Endothelial cell of umbilical vein (primary cell): ENCODE measurements at regions not wholly inside any gene's neighbourhood (a gene's known extent, or its start where the extent isn't known, plus 50 kb on each side); places are given as distances from the start of the nearest gene placed in this dataset.

Source experiments
- BruUV-seq: library from RNA; stranded (reverse); fragments of 400-500 nt; replicated peaks from 2 replicates; lab custom pipeline; 2021; lab: Mats Ljungman, UMichigan
- CTCF ChIA-PET: fragments of 300-600, 350-600 bp; sonication (Branson Sonifier 250); formaldehyde crosslinking; loops from one replicate; lab custom pipeline; 2021; ENCODE audit warnings: antibody characterized with exemption, inconsistent platforms; lab: Charles Lee
- POLR2A ChIA-PET: fragments of 300-600, 350-600 bp; sonication (Branson Sonifier 250); formaldehyde crosslinking; loops from one replicate; lab custom pipeline; 2021; ENCODE audit warnings: antibody characterized with exemption, inconsistent platforms; lab: Charles Lee
- DNase-seq: peaks from one replicate; pipeline ENCODE4 v3.0.0-alpha.2; 2011; ENCODE audit warnings: low read depth, low spot score
- FAIRE-seq: peaks from 2 replicates; lab custom pipeline; 2011; peaks lifted over from hg19 to GRCh38; lab: Jason Lieb, UNC
- H2AFZ ChIP-seq: 2 replicates; pipeline ENCODE4 v1.6.0; 2012; ENCODE audit warnings: low read depth, low read length, control low read depth, inconsistent platforms
- H3K27ac ChIP-seq: 2 replicates; pipeline ENCODE4 v1.5.1; 2011; ENCODE audit warnings: low read depth, mild to moderate bottlenecking, control low read depth, low read length, moderate library complexity; ENCODE audit not compliant: insufficient read depth
- H3K27me3 ChIP-seq, 2 experiments: 2 replicates each; pipeline versions ENCODE4 v1.6.0 to v1.6.1; 2011; ENCODE audit warnings: low read length in 2 of 2, mixed read lengths in 1 of 2; ENCODE audit not compliant: control insufficient read depth in 2 of 2, insufficient read depth in 2 of 2
- H3K36me3 ChIP-seq, 2 experiments: 2 replicates in 1 of 2; 3 replicates in 1 of 2; pipeline ENCODE4 v1.5.1; 2011; ENCODE audit warnings: low read length in 2 of 2, mild to moderate bottlenecking in 1 of 2, moderate library complexity in 1 of 2; ENCODE audit not compliant: control insufficient read depth in 2 of 2, insufficient read depth in 2 of 2; ENCODE audit errors: extremely low read depth in 1 of 2
- H3K4me1 ChIP-seq: 3 replicates; pipeline ENCODE4 v1.5.1; 2011; ENCODE audit warnings: mild to moderate bottlenecking, low read length; ENCODE audit not compliant: control insufficient read depth, insufficient read depth; ENCODE audit errors: extremely low read depth
- H3K4me2 ChIP-seq: 2 replicates; pipeline ENCODE4 v1.6.1; 2011; ENCODE audit warnings: low read length, control low read depth, mixed read lengths; ENCODE audit not compliant: insufficient read depth
- H3K4me3 ChIP-seq, 3 experiments: fragments of 200-600 bp in 1 of 3; sonication (generic), shearing (Covaris generic) in 1 of 3; replicated peaks in 1 of 3; 2 replicates each; pipeline ENCODE4 v1.5.1; 2011 to 2016; ENCODE audit warnings: control low read depth in 3 of 3, low read length in 3 of 3, mild to moderate bottlenecking in 2 of 3, inconsistent platforms in 1 of 3, low read depth in 1 of 3, moderate library complexity in 1 of 3; ENCODE audit not compliant: insufficient read depth in 1 of 3
- H3K79me2 ChIP-seq: 2 replicates; pipeline ENCODE4 v1.6.0; 2012; ENCODE audit warnings: low read length, inconsistent platforms; ENCODE audit not compliant: control insufficient read depth, insufficient read depth
- H3K9ac ChIP-seq: replicated peaks from 2 replicates; pipeline ENCODE3; 2011; ENCODE audit warnings: low read length, control low read depth; ENCODE audit not compliant: insufficient read depth; ENCODE audit errors: extremely low read depth
- H3K9me1 ChIP-seq: replicated peaks from 3 replicates; pipeline ENCODE4 v1.6.0; 2011; ENCODE audit warnings: mild to moderate bottlenecking, low read length; ENCODE audit not compliant: control insufficient read depth, insufficient read depth; ENCODE audit errors: extremely low read depth
- H3K9me3 ChIP-seq: replicated peaks from 2 replicates; pipeline ENCODE4 v1.5.1; 2012; ENCODE audit warnings: low read length, inconsistent platforms; ENCODE audit not compliant: control insufficient read depth, insufficient read depth
- H4K20me1 ChIP-seq: replicated peaks from 2 replicates; pipeline ENCODE3; 2011; ENCODE audit warnings: mild to moderate bottlenecking, low read length; ENCODE audit not compliant: control insufficient read depth, insufficient read depth; ENCODE audit errors: extremely low read depth
- CTCF ChIP-seq, 2 donors: IDR thresholded peaks; 1 replicate in 1 of 2; 2 replicates in 1 of 2; pipeline ENCODE4 v1.5.1; 2011; ENCODE audit warnings: low read length in 2 of 2, mild to moderate bottlenecking in 2 of 2, moderate library complexity in 2 of 2, control low read depth in 1 of 2, inconsistent platforms in 1 of 2, low read depth in 1 of 2; ENCODE audit not compliant: insufficient read depth in 1 of 2; ENCODE audit errors: extremely low read depth in 1 of 2
- EZH2 ChIP-seq: IDR thresholded peaks from 2 replicates; pipeline ENCODE4 v1.6.1; 2012; ENCODE audit warnings: borderline replicate concordance, low read depth, mild to moderate bottlenecking, moderate library complexity, low read length, inconsistent platforms; ENCODE audit not compliant: severe bottlenecking
- FOS ChIP-seq: IDR thresholded peaks from 2 replicates; pipeline ENCODE4 v1.6.1; 2011; ENCODE audit warnings: mild to moderate bottlenecking, low read length, moderate library complexity, borderline replicate concordance; ENCODE audit not compliant: insufficient read depth
- GATA2 ChIP-seq: IDR thresholded peaks from 2 replicates; pipeline ENCODE4 v1.7.0; 2011; ENCODE audit warnings: low read depth, mild to moderate bottlenecking, moderate library complexity, mixed read lengths, low read length; ENCODE audit not compliant: insufficient read length, insufficient read depth
- JUN ChIP-seq: IDR thresholded peaks from 2 replicates; pipeline ENCODE4 v1.6.1; 2011; ENCODE audit warnings: borderline replicate concordance, low read depth; ENCODE audit not compliant: insufficient read length, insufficient read depth
- MAX ChIP-seq: IDR thresholded peaks from 2 replicates; pipeline ENCODE4 v1.6.1; 2011; ENCODE audit not compliant: insufficient read depth, insufficient read length
- MYC ChIP-seq: IDR thresholded peaks from one replicate; pipeline ENCODE4 v1.6.1; 2011; ENCODE audit warnings: mild to moderate bottlenecking, low read depth, low read length
- POLR2A ChIP-seq: IDR thresholded peaks from 2 replicates; pipeline ENCODE4 v1.6.1; 2012; ENCODE audit warnings: low read depth, mild to moderate bottlenecking, control low read depth, low read length
- POLR2AphosphoS5 ChIP-seq: IDR thresholded peaks from 2 replicates; pipeline ENCODE4 v1.6.1; 2012; ENCODE audit warnings: low read depth, mild to moderate bottlenecking, control low read depth, low read length, moderate library complexity; ENCODE audit not compliant: insufficient read depth
- dilution Hi-C: fragments of 300-500 bp; cut with MboI; formaldehyde crosslinking; loops from one replicate; pipeline ENCODE4 v1.15.0; 2019; ENCODE audit warnings: low sequenced_read_pairs; ENCODE audit not compliant: extremely low pct_ligation_motif_present
- intact Hi-C: fragments of 100-400 bp; cut with micrococcal nuclease; formaldehyde crosslinking; loops from one replicate; pipeline ENCODE4 v1.10.0; 2022

- DNase-seq (no peak), FAIRE-seq (no peak)
- Histone ChIP-seq H3K9me1 (no peaks in the 10 kb centered on the region), H4K20me1 (no peaks in the 10 kb centered on the region), H3K9ac (no peak overlapping the region), H3K27ac (no peak overlapping the region), H2AFZ (no peak overlapping the region), H3K27me3 (no peaks in the 10 kb centered on the region), H3K4me3 (no peak overlapping the region), H3K4me2 (no peak overlapping the region), H3K9me3 (peaks cover 2% of the 10 kb centered on the region), H3K36me3 (no peaks in the 10 kb centered on the region), H3K4me1 (no peaks in the 10 kb centered on the region), H3K79me2 (no peaks in the 10 kb centered on the region)
- ChIA-PET POLR2A (no interaction called here), CTCF (no interaction called here)
- TF ChIP-seq CTCF (IDR thresholded peaks at IDR 0.05; ENCODE audit: extremely low read depth in 1 of 2, insufficient read depth in 1 of 2, low read depth in 1 of 2, low read length in 2 of 2) (no peak), MYC (no peak), EZH2 (no peak), MAX (no peak), GATA2 (no peak), POLR2A (no peak), POLR2AphosphoS5 (no peak), FOS (no peak), JUN (no peak)
- BruUV-seq: no TSS peak
- dilution Hi-C loops: no loop called here
- intact Hi-C loops: no loop called here
Measured at GRCh38 chr4:27620886-27621285, 760.2 kb downstream of the STIM2 start.
